Stimulated activated CD4-positive, alpha-beta T cell treated with anti-CD3 and anti-CD28 coated beads, Interleukin-2, amount 100 ng/mL, for 48 hours (primary cell): ENCODE measurements at regions not wholly inside any gene's neighbourhood (a gene's known extent, or its start where the extent isn't known, plus 50 kb on each side); places are given as distances from the start of the nearest gene placed in this dataset.

Experiments used
- DNase-seq, 2 donors: peaks; one replicate each; pipeline ENCODE4 v3.0.0-alpha.2; 2020

GRCh38 chr15:70420948-70421482 lies 323.3 kb upstream of the TLE3 start:
- no peak for DNase-seq

- no peak for DNase-seq
These were observed 322.6 kb upstream of the TLE3 start for GRCh38 chr15:70420086-70420947.

GRCh38 chr15:70418943-70419342 lies 321.2 kb upstream of the TLE3 start:
- DNase-seq, result no peak

- DNase-seq, result no peak
These were observed 319.8 kb upstream of the TLE3 start for GRCh38 chr15:70417535-70417934.

- no peak for DNase-seq
These were observed 319.1 kb upstream of the TLE3 start for GRCh38 chr15:70416829-70417228.

GRCh38 chr15:70415398-70415797 lies 317.7 kb upstream of the TLE3 start:
- no peak for DNase-seq

- no peak for DNase-seq
These were observed 316.9 kb upstream of the TLE3 start for GRCh38 chr15:70414626-70415025.

- no peak for DNase-seq
These were observed 315.1 kb upstream of the TLE3 start for GRCh38 chr15:70412794-70413193.

- DNase-seq, result no peak
These were observed 313.6 kb upstream of the TLE3 start for GRCh38 chr15:70411143-70411863.

- DNase-seq, result no peak
These were observed 312.8 kb upstream of the TLE3 start for GRCh38 chr15:70410371-70410985.

GRCh38 chr15:70409388-70409787 lies 311.7 kb upstream of the TLE3 start:
- DNase-seq, result no peak

GRCh38 chr15:70407955-70408354 lies 310.2 kb upstream of the TLE3 start:
- DNase-seq, result no peak

GRCh38 chr15:70407336-70407670 lies 309.6 kb upstream of the TLE3 start:
- DNase-seq, result no peak

GRCh38 chr15:70406617-70407335 lies 309.1 kb upstream of the TLE3 start:
- DNase-seq, result no peak

- DNase-seq, result no peak
These were observed 304.0 kb upstream of the TLE3 start for GRCh38 chr15:70401709-70402108.

- no peak for DNase-seq
These were observed 303.2 kb upstream of the TLE3 start for GRCh38 chr15:70400766-70401541.

- DNase-seq, result no peak
These were observed 301.5 kb upstream of the TLE3 start for GRCh38 chr15:70399204-70399603.

GRCh38 chr15:70398694-70399093 lies 301.0 kb upstream of the TLE3 start:
- DNase-seq, result no peak

- no peak for DNase-seq
These were observed 299.1 kb upstream of the TLE3 start for GRCh38 chr15:70396807-70397206.

- DNase-seq, result no peak
These were observed 297.4 kb upstream of the TLE3 start for GRCh38 chr15:70395164-70395563.

GRCh38 chr15:70390723-70391122 lies 293.0 kb upstream of the TLE3 start:
- no peak for DNase-seq

GRCh38 chr15:70387993-70388392 lies 290.3 kb upstream of the TLE3 start:
- no peak for DNase-seq
